Mammary epithelial cell (primary cell): ENCODE measurements at regions not wholly inside any gene's neighbourhood (a gene's known extent, or its start where the extent isn't known, plus 50 kb on each side); places are given as distances from the start of the nearest gene placed in this dataset.

ENCODE experiments used
- CTCF ChIP-seq, 2 donors: IDR thresholded peaks in 1 of 2; conservative IDR thresholded peaks in 1 of 2; 2 replicates each; pipeline ENCODE4 v1.5.1; 2011 to 2012; ENCODE audit warnings: inconsistent platforms in 2 of 2, low read length in 2 of 2, mild to moderate bottlenecking in 2 of 2, control low read depth in 1 of 2, low read depth in 1 of 2; ENCODE audit not compliant: insufficient read depth in 1 of 2; ENCODE audit errors: extremely low read depth in 1 of 2
- EZH2 ChIP-seq: IDR thresholded peaks from 2 replicates; pipeline ENCODE4 v1.6.1; 2012; ENCODE audit warnings: low read length, inconsistent platforms, borderline replicate concordance

DNA sequence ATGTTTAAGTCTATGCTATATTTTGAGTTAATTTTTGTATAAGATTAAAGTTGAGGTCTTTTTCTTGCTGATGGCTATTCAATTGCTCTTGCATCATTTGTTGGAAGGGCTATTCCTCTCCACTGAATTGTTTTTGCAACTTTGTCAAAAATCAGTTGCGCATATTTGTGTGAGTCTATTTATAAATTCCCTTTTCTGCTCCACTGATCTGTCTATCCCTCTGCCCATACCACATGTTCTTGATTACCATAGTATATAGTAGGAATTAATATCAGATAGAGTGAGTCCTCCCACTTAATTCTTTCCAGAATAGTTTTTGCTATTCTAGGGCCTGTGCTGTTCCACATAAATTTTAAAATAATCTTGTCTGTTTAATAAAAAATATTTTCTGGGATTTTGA lies 152.4 kb upstream of the ADCY1 start:
- TF ChIP-seq CTCF (conservative IDR thresholded peaks at IDR 0.05 in 1 of 2, IDR thresholded peaks at IDR 0.05 in 1 of 2; ENCODE audit: extremely low read depth in 1 of 2, insufficient read depth in 1 of 2, low read depth in 1 of 2, low read length in 2 of 2) = no peak
- TF ChIP-seq EZH2 = no peak
